ENCODE measurements at regions not wholly inside any gene's neighbourhood (a gene's known extent, or its start where the extent isn't known, plus 50 kb on each side); places are given as distances from the start of the nearest gene placed in this dataset.
"Not testable (repeated sequence)": the region's sequence is repeated elsewhere in the genome, so short reads cannot be mapped to it uniquely, and the experiment has no call there.

GRCh38 chr4:67412153-67412712 lies 133.1 kb downstream of the CENPC start:
- H3K27me3 ChIP-seq (ENCODE audit: control insufficient read depth, insufficient read depth, low read length); H3K4me1 ChIP-seq (ENCODE audit: control insufficient read depth, insufficient read depth, low read length); H3K27ac ChIP-seq (ENCODE audit: low read depth, low read length); H3K9me3 ChIP-seq (ENCODE audit: control insufficient read depth, insufficient read depth, low read depth, low read length); H3K4me3 ChIP-seq (ENCODE audit: low read depth, low read length); H3K36me3 ChIP-seq (ENCODE audit: control insufficient read depth, insufficient read depth, low read length): not testable (repeated sequence)
- peak overlapping the region; percentile 6 for H3K9ac ChIP-seq (ENCODE audit: low read length)

- H3K9ac ChIP-seq (ENCODE audit: low read length), result no peak overlapping the region
- no peak overlapping the region for H3K4me3 ChIP-seq (ENCODE audit: low read depth, low read length)
- H3K4me1 ChIP-seq (ENCODE audit: control insufficient read depth, insufficient read depth, low read length), result no peaks in the 10 kb centered on the region
- H3K9me3 ChIP-seq (ENCODE audit: control insufficient read depth, insufficient read depth, low read depth, low read length), result no peaks in the 10 kb centered on the region
- H3K27ac ChIP-seq (ENCODE audit: low read depth, low read length), result no peak overlapping the region
- peaks cover 7% of the 10 kb centered on the region; the same call in 1 of the 2 replicates for H3K27me3 ChIP-seq (ENCODE audit: control insufficient read depth, insufficient read depth, low read length)
- H3K36me3 ChIP-seq (ENCODE audit: control insufficient read depth, insufficient read depth, low read length), result no peaks in the 10 kb centered on the region
Observed at GRCh38 chr4:67403342-67403741, 142.0 kb downstream of the CENPC start.

- H3K36me3 ChIP-seq (ENCODE audit: control insufficient read depth, insufficient read depth, low read length), result no peaks in the 10 kb centered on the region
- H3K27me3 ChIP-seq (ENCODE audit: control insufficient read depth, insufficient read depth, low read length), result peaks cover 7% of the 10 kb centered on the region; the same call in 1 of the 2 replicates
- H3K9me3 ChIP-seq (ENCODE audit: control insufficient read depth, insufficient read depth, low read depth, low read length), result no peaks in the 10 kb centered on the region
- no peak overlapping the region for H3K27ac ChIP-seq (ENCODE audit: low read depth, low read length)
- no peaks in the 10 kb centered on the region for H3K4me1 ChIP-seq (ENCODE audit: control insufficient read depth, insufficient read depth, low read length)
- H3K4me3 ChIP-seq (ENCODE audit: low read depth, low read length), result no peak overlapping the region
- no peak overlapping the region for H3K9ac ChIP-seq (ENCODE audit: low read length)
Observed at GRCh38 chr4:67401902-67402301, 143.4 kb downstream of the CENPC start.

GRCh38 chr4:67397931-67398330 lies 147.4 kb downstream of the CENPC start:
- no peak overlapping the region for H3K27ac ChIP-seq (ENCODE audit: low read depth, low read length)
- H3K9me3 ChIP-seq (ENCODE audit: control insufficient read depth, insufficient read depth, low read depth, low read length), result no peaks in the 10 kb centered on the region
- H3K27me3 ChIP-seq (ENCODE audit: control insufficient read depth, insufficient read depth, low read length), result peaks cover 1% of the 10 kb centered on the region; the same call in 1 of the 2 replicates
- H3K9ac ChIP-seq (ENCODE audit: low read length), result no peak overlapping the region
- H3K36me3 ChIP-seq (ENCODE audit: control insufficient read depth, insufficient read depth, low read length), result no peaks in the 10 kb centered on the region
- H3K4me3 ChIP-seq (ENCODE audit: low read depth, low read length), result no peak overlapping the region
- H3K4me1 ChIP-seq (ENCODE audit: control insufficient read depth, insufficient read depth, low read length), result no peaks in the 10 kb centered on the region

- Histone ChIP-seq H3K4me1 (ENCODE audit: control insufficient read depth, insufficient read depth, low read length) (no peaks in the 10 kb centered on the region), H3K27me3 (ENCODE audit: control insufficient read depth, insufficient read depth, low read length) (no peaks in the 10 kb centered on the region; the same call in 1 of the 2 replicates), H3K4me3 (ENCODE audit: low read depth, low read length) (no peak overlapping the region), H3K27ac (ENCODE audit: low read depth, low read length) (no peak overlapping the region), H3K36me3 (ENCODE audit: control insufficient read depth, insufficient read depth, low read length) (no peaks in the 10 kb centered on the region), H3K9ac (ENCODE audit: low read length) (no peak overlapping the region), H3K9me3 (ENCODE audit: control insufficient read depth, insufficient read depth, low read depth, low read length) (no peaks in the 10 kb centered on the region)
Observed at GRCh38 chr4:67397031-67397430, 148.3 kb downstream of the CENPC start.

GRCh38 chr4:67396008-67396407 lies 149.3 kb downstream of the CENPC start:
- H3K36me3 ChIP-seq (ENCODE audit: control insufficient read depth, insufficient read depth, low read length), result no peaks in the 10 kb centered on the region
- H3K4me3 ChIP-seq (ENCODE audit: low read depth, low read length), result no peak overlapping the region
- H3K4me1 ChIP-seq (ENCODE audit: control insufficient read depth, insufficient read depth, low read length), result no peaks in the 10 kb centered on the region
- no peaks in the 10 kb centered on the region for H3K27me3 ChIP-seq (ENCODE audit: control insufficient read depth, insufficient read depth, low read length)
- no peak overlapping the region for H3K9ac ChIP-seq (ENCODE audit: low read length)
- no peaks in the 10 kb centered on the region for H3K9me3 ChIP-seq (ENCODE audit: control insufficient read depth, insufficient read depth, low read depth, low read length)
- H3K27ac ChIP-seq (ENCODE audit: low read depth, low read length), result no peak overlapping the region

GRCh38 chr4:67394879-67395278 lies 150.4 kb downstream of the CENPC start:
- H3K4me3 ChIP-seq (ENCODE audit: low read depth, low read length), result no peak overlapping the region
- no peaks in the 10 kb centered on the region for H3K36me3 ChIP-seq (ENCODE audit: control insufficient read depth, insufficient read depth, low read length)
- no peaks in the 10 kb centered on the region for H3K27me3 ChIP-seq (ENCODE audit: control insufficient read depth, insufficient read depth, low read length)
- no peaks in the 10 kb centered on the region for H3K9me3 ChIP-seq (ENCODE audit: control insufficient read depth, insufficient read depth, low read depth, low read length)
- no peak overlapping the region for H3K27ac ChIP-seq (ENCODE audit: low read depth, low read length)
- H3K4me1 ChIP-seq (ENCODE audit: control insufficient read depth, insufficient read depth, low read length), result no peaks in the 10 kb centered on the region
- no peak overlapping the region for H3K9ac ChIP-seq (ENCODE audit: low read length)

GRCh38 chr4:67393699-67394281 lies 151.5 kb downstream of the CENPC start:
- Histone ChIP-seq H3K9me3 (ENCODE audit: control insufficient read depth, insufficient read depth, low read depth, low read length) (no peaks in the 10 kb centered on the region), H3K36me3 (ENCODE audit: control insufficient read depth, insufficient read depth, low read length) (no peaks in the 10 kb centered on the region), H3K27ac (ENCODE audit: low read depth, low read length) (no peak overlapping the region), H3K4me1 (ENCODE audit: control insufficient read depth, insufficient read depth, low read length) (no peaks in the 10 kb centered on the region), H3K9ac (ENCODE audit: low read length) (no peak overlapping the region), H3K4me3 (ENCODE audit: low read depth, low read length) (no peak overlapping the region), H3K27me3 (ENCODE audit: control insufficient read depth, insufficient read depth, low read length) (no peaks in the 10 kb centered on the region)

GRCh38 chr4:67393007-67393406 lies 152.3 kb downstream of the CENPC start:
- H3K36me3 ChIP-seq (ENCODE audit: control insufficient read depth, insufficient read depth, low read length), result no peaks in the 10 kb centered on the region
- no peak overlapping the region for H3K27ac ChIP-seq (ENCODE audit: low read depth, low read length)
- no peaks in the 10 kb centered on the region for H3K4me1 ChIP-seq (ENCODE audit: control insufficient read depth, insufficient read depth, low read length)
- no peaks in the 10 kb centered on the region for H3K9me3 ChIP-seq (ENCODE audit: control insufficient read depth, insufficient read depth, low read depth, low read length)
- H3K4me3 ChIP-seq (ENCODE audit: low read depth, low read length), result no peak overlapping the region
- H3K27me3 ChIP-seq (ENCODE audit: control insufficient read depth, insufficient read depth, low read length), result no peaks in the 10 kb centered on the region
- no peak overlapping the region for H3K9ac ChIP-seq (ENCODE audit: low read length)

- not testable (repeated sequence) for H3K27ac ChIP-seq (ENCODE audit: low read depth, low read length); H3K36me3 ChIP-seq (ENCODE audit: control insufficient read depth, insufficient read depth, low read length); H3K4me3 ChIP-seq (ENCODE audit: low read depth, low read length); H3K27me3 ChIP-seq (ENCODE audit: control insufficient read depth, insufficient read depth, low read length); H3K9ac ChIP-seq (ENCODE audit: low read length); H3K4me1 ChIP-seq (ENCODE audit: control insufficient read depth, insufficient read depth, low read length)
- peaks cover 20% of the 10 kb centered on the region for H3K9me3 ChIP-seq (ENCODE audit: control insufficient read depth, insufficient read depth, low read depth, low read length)
Observed at GRCh38 chr4:67381406-67381804, 163.9 kb downstream of the CENPC start.

- not testable (repeated sequence) for H3K27ac ChIP-seq (ENCODE audit: low read depth, low read length); H3K4me3 ChIP-seq (ENCODE audit: low read depth, low read length); H3K9ac ChIP-seq (ENCODE audit: low read length); H3K36me3 ChIP-seq (ENCODE audit: control insufficient read depth, insufficient read depth, low read length); H3K27me3 ChIP-seq (ENCODE audit: control insufficient read depth, insufficient read depth, low read length); H3K4me1 ChIP-seq (ENCODE audit: control insufficient read depth, insufficient read depth, low read length)
- peaks cover 20% of the 10 kb centered on the region for H3K9me3 ChIP-seq (ENCODE audit: control insufficient read depth, insufficient read depth, low read depth, low read length)
Observed at GRCh38 chr4:67380702-67381405, 164.4 kb downstream of the CENPC start.
